ENCODE measurements at regions not wholly inside any gene's neighbourhood (a gene's known extent, or its start where the extent isn't known, plus 50 kb on each side); places are given as distances from the start of the nearest gene placed in this dataset.

GRCh38 chr7:112547916-112548315 lies 67.1 kb downstream of the LSMEM1 start:
- Histone ChIP-seq H3K9ac (ENCODE audit: insufficient read depth, low read depth, low read length) (no peak overlapping the region), H3K27me3 (ENCODE audit: control insufficient read depth in 1 of 2, insufficient read depth in 2 of 2, low read length in 2 of 2) (no peaks in the 10 kb centered on the region; a peak in 1 of 5 replicates), H3K4me1 (ENCODE audit: insufficient read depth, low read length) (no peaks in the 10 kb centered on the region), H2AFZ (ENCODE audit: low read length) (no peak overlapping the region), H4K20me1 (ENCODE audit: insufficient read depth, low read length) (no peaks in the 10 kb centered on the region), H3K27ac (ENCODE audit: extremely low read length, insufficient read depth, low read length) (no peak overlapping the region), H3K9me3 (ENCODE audit: low read length) (no peaks in the 10 kb centered on the region), H3K4me3 (replicated peaks in 1 of 3; ENCODE audit: insufficient read depth in 1 of 3, low read depth in 2 of 3, low read length in 3 of 3) (no peak overlapping the region), H3K36me3 (replicated peaks in 1 of 2; ENCODE audit: control insufficient read depth in 1 of 2, insufficient read depth in 2 of 2, low read length in 2 of 2) (no peaks in the 10 kb centered on the region), H3K4me2 (ENCODE audit: low read depth, low read length) (no peak overlapping the region), H3K79me2 (ENCODE audit: insufficient read depth, low read length) (no peaks in the 10 kb centered on the region)
- CTCF ChIA-PET (ENCODE audit: low intra/inter-chr PET ratio, low total read pairs) = no interaction called here
- in situ Hi-C loops (cut with HindIII; ENCODE audit: extremely low pct_ligation_motif_present, low pct_unique_long_range_greater_than_20kb) = loop anchor here (25.0 kb wide), 2 partner anchors 864 to 1164 kb away; no protein-coding TSS in a partner anchor
- 3% methylated on average over 2 of the region's 2 CpGs for WGBS (ENCODE audit: low lambda C conversion rate)
- no peak for ATAC-seq
- no peak for DNase-seq (ENCODE audit: low spot score)
- intact Hi-C loops (cut with micrococcal nuclease; ENCODE audit: unreplicated experiment) = no loop called here
- no peak for TF ChIP-seq ZNF552 (CRISPR knock-in tag; IDR thresholded peaks at IDR 0.05; ENCODE audit: borderline replicate concordance)
- TF ChIP-seq ATAD3A (CRISPR knock-in tag; IDR thresholded peaks at IDR 0.05) = no peak
- no peak for TF ChIP-seq ZNF639 (CRISPR knock-in tag; conservative IDR thresholded peaks at IDR 0.05)
- no peak for TF ChIP-seq NPAS2 (CRISPR knock-in tag; IDR thresholded peaks at IDR 0.05; ENCODE audit: borderline replicate concordance)
- no peak for TF ChIP-seq EP300 (IDR thresholded peaks at IDR 0.05; ENCODE audit: low read depth in 2 of 2, low read length in 2 of 2)
- TF ChIP-seq EP300 (CRISPR knock-in tag; IDR thresholded peaks at IDR 0.05; ENCODE audit: borderline replicate concordance) = no peak
- TF ChIP-seq ZNF180 (CRISPR knock-in tag; IDR thresholded peaks at IDR 0.05; ENCODE audit: borderline replicate concordance, low read depth) = no peak
- no peak for TF ChIP-seq CENPT (CRISPR knock-in tag; IDR thresholded peaks at IDR 0.05; ENCODE audit: low read depth)
- no peak for TF ChIP-seq RAD51 (IDR thresholded peaks at IDR 0.05; ENCODE audit: borderline replicate concordance)
- no peak for TF ChIP-seq MLX (CRISPR knock-in tag; IDR thresholded peaks at IDR 0.05)
- no peak for TF ChIP-seq TFE3 (CRISPR knock-in tag; IDR thresholded peaks at IDR 0.05)
- BruUV-seq (replicated peaks) = no TSS peak
- FAIRE-seq = no peak
- POLR2A ChIA-PET = no interaction called here

All from HepG2 (cell line).